K562 (cell line): ENCODE measurements at regions not wholly inside any gene's neighbourhood (a gene's known extent, or its start where the extent isn't known, plus 50 kb on each side); places are given as distances from the start of the nearest gene placed in this dataset.

Experiments used
- ATAC-seq: fragments of 200-7000 bp; cut with Tn5 transposase; 3 replicates; pipeline ENCODE4 v1.9.1; 2020; ENCODE audit warnings: moderate library complexity
- BruUV-seq: library from RNA; stranded (reverse); fragments of 400-500 nt; replicated peaks from 2 replicates; lab custom pipeline; 2021; lab: Mats Ljungman, UMichigan
- CTCF ChIA-PET: fragments of 300-600 bp; formaldehyde crosslinking; extraction: SDS; loops from one replicate; lab custom pipeline; 2021; ENCODE audit warnings: low intra/inter-chr PET ratio; lab: Yijun Ruan, JAX
- POLR2A ChIA-PET: fragments of 300-600, 350-650 bp; sonication (Branson Sonifier 250); formaldehyde crosslinking; extraction: SDS; loops from one replicate; lab custom pipeline; 2021; ENCODE audit warnings: antibody characterized with exemption, inconsistent platforms; lab: Yijun Ruan, JAX
- DNase-seq, 4 experiments: peaks; one replicate each; pipeline versions ENCODE4 v3.0.0 to v3.0.0-alpha.2; 2011 to 2018; ENCODE audit warnings: low spot score in 3 of 4, mixed read lengths in 3 of 4; ENCODE audit errors: extremely low read depth in 1 of 4
- FAIRE-seq: peaks from 2 replicates; lab custom pipeline; 2011; peaks lifted over from hg19 to GRCh38; lab: Jason Lieb, UNC
- H2AFZ ChIP-seq: 2 replicates; pipeline ENCODE4 v1.6.0; 2011; ENCODE audit warnings: low read depth, low read length, control low read depth, inconsistent platforms
- H3K27ac ChIP-seq: fragments of 200-600 bp; 3 replicates; pipeline ENCODE4 v1.8.0; 2011; ENCODE audit warnings: low read depth, mild to moderate bottlenecking, control low read depth, inconsistent platforms, low read length, moderate library complexity, mixed read lengths; ENCODE audit errors: extremely low read depth
- H3K27me3 ChIP-seq, 2 experiments: fragments of 300-600 bp in 1 of 2; 2 replicates in 1 of 2; 3 replicates in 1 of 2; pipeline versions ENCODE4 v1.6.0 to v1.8.0; 2011; ENCODE audit warnings: inconsistent platforms in 2 of 2, low read length in 2 of 2, mild to moderate bottlenecking in 1 of 2, mixed read lengths in 1 of 2, moderate library complexity in 1 of 2; ENCODE audit not compliant: control insufficient read depth in 2 of 2, insufficient read depth in 2 of 2
- H3K36me3 ChIP-seq: fragments of 300-600 bp; 3 replicates; pipeline ENCODE4 v1.8.0; 2011; ENCODE audit warnings: mild to moderate bottlenecking, low read length, inconsistent platforms; ENCODE audit not compliant: control insufficient read depth, insufficient read depth
- H3K4me1 ChIP-seq, 2 experiments: fragments of 200-600 bp in 1 of 2; replicated peaks in 1 of 2; 2 replicates in 1 of 2; 3 replicates in 1 of 2; pipeline versions ENCODE4 v1.5.1 to v1.8.0; 2011; ENCODE audit warnings: inconsistent platforms in 2 of 2, low read length in 2 of 2, mild to moderate bottlenecking in 1 of 2, mixed read lengths in 1 of 2, moderate library complexity in 1 of 2; ENCODE audit not compliant: control insufficient read depth in 2 of 2, insufficient read depth in 2 of 2
- H3K4me2 ChIP-seq: 2 replicates; pipeline ENCODE4 v1.6.1; 2011; ENCODE audit warnings: low read length, control low read depth, inconsistent platforms, mixed read lengths; ENCODE audit not compliant: insufficient read depth
- H3K4me3 ChIP-seq: fragments of 200-600 bp; sonication (generic), shearing (Covaris generic); 2 replicates; pipeline ENCODE4 v1.5.1; 2016; ENCODE audit warnings: control low read depth, inconsistent platforms
- H3K79me2 ChIP-seq: fragments of 200-600 bp; 3 replicates; pipeline ENCODE4 v1.8.0; 2011; ENCODE audit warnings: low read length, inconsistent platforms; ENCODE audit not compliant: control insufficient read depth, insufficient read depth
- H3K9ac ChIP-seq, 2 experiments: 2 replicates each; pipeline versions ENCODE4 v1.6.0 to v1.6.1; 2011; ENCODE audit warnings: low read depth in 2 of 2, low read length in 2 of 2, control low read depth in 1 of 2, inconsistent platforms in 1 of 2, mild to moderate bottlenecking in 1 of 2, mixed read lengths in 1 of 2; ENCODE audit not compliant: insufficient read depth in 1 of 2
- H3K9me1 ChIP-seq: one replicate; pipeline ENCODE4 v1.6.0; 2011; ENCODE audit warnings: inconsistent platforms, mild to moderate bottlenecking, low read length, moderate library complexity; ENCODE audit not compliant: control insufficient read depth, insufficient read depth
- H3K9me3 ChIP-seq: replicated peaks from 2 replicates; pipeline ENCODE4 v1.5.1; 2011; ENCODE audit warnings: low read depth, low read length, inconsistent platforms; ENCODE audit not compliant: control insufficient read depth, insufficient read depth
- H4K20me1 ChIP-seq: replicated peaks from 2 replicates; pipeline ENCODE4 v1.6.1; 2011; ENCODE audit warnings: low read length, inconsistent platforms, mixed read lengths; ENCODE audit not compliant: control insufficient read depth, insufficient read depth
- HDAC2 ChIP-seq: fragments of 450-650 bp; IDR thresholded peaks from 2 replicates; pipeline ENCODE4 v1.6.1; 2016; ENCODE audit warnings: mild to moderate bottlenecking
- HNRNPH1 ChIP-seq: fragments of 200-400 bp; formaldehyde crosslinking; optimal IDR thresholded peaks from 2 replicates; pipeline ENCODE3; 2017; ENCODE audit warnings: low read depth, mild to moderate bottlenecking, low read length, moderate library complexity
- MXD1 ChIP-seq: fragments of 250-450 bp; sonication (Bioruptor Pico); IDR thresholded peaks from 2 replicates; pipeline ENCODE4 v1.8.0; 2021; ENCODE audit warnings: borderline replicate concordance, mild to moderate bottlenecking, moderate library complexity; ENCODE audit not compliant: poor library complexity, severe bottlenecking
- OTX1 ChIP-seq: fragments of 450-650 bp; formaldehyde crosslinking; IDR thresholded peaks from 2 replicates; pipeline ENCODE4 v1.4.0; 2022; ENCODE audit warnings: mild to moderate bottlenecking
- RBM17 ChIP-seq: fragments of 200-400 bp; formaldehyde crosslinking; IDR thresholded peaks from 2 replicates; pipeline ENCODE4 v1.6.1; 2017; ENCODE audit warnings: low read depth, mild to moderate bottlenecking, low read length, borderline replicate concordance
- SLC30A9 ChIP-seq: fragments of 250-450 bp; sonication (Bioruptor Pico); IDR thresholded peaks from 2 replicates; pipeline ENCODE4 v1.8.0; 2022; ENCODE audit warnings: mild to moderate bottlenecking, moderate library complexity
- SRF ChIP-seq, 2 experiments: fragments of 250-450, 450-650 bp in 1 of 2; sonication (Bioruptor Pico) in 1 of 2; sonication (generic) in 1 of 2; formaldehyde crosslinking; IDR thresholded peaks; 2 replicates each; pipeline versions ENCODE4 v1.5.0 to v1.5.1; 2020 to 2022; ENCODE audit warnings: mild to moderate bottlenecking in 1 of 2, missing genetic modification reagents in 1 of 2
- TEAD4 ChIP-seq, 2 experiments: sonication (generic) in 1 of 2; formaldehyde crosslinking in 1 of 2; IDR thresholded peaks; 2 replicates each; pipeline versions ENCODE4 v1.6.1 to v1.8.0; 2012 to 2022; ENCODE audit warnings: borderline replicate concordance in 1 of 2, inconsistent platforms in 1 of 2, low read length in 1 of 2, mild to moderate bottlenecking in 1 of 2, missing genetic modification reagents in 1 of 2
- ZNF23 ChIP-seq: fragments of 250-450 bp; sonication (Bioruptor Pico); IDR thresholded peaks from 2 replicates; pipeline ENCODE4 v1.4.0; 2020; ENCODE audit warnings: mild to moderate bottlenecking
- ZNF830 ChIP-seq: fragments of 250-450 bp; sonication (Bioruptor Pico); IDR thresholded peaks from 2 replicates; pipeline ENCODE4 v1.5.0; 2021; ENCODE audit warnings: mild to moderate bottlenecking
- WGBS: fragments of 100-300 bp; shearing (Covaris generic); methylation state at CpG from one replicate; pipeline ENCODE4 v1.1.6; 2016; ENCODE audit warnings: low coverage, mixed read lengths; ENCODE audit not compliant: insufficient coverage; ENCODE audit errors: missing lambda C conversion rate; 5-methylcytosine and 5-hydroxymethylcytosine counted together
- in situ Hi-C: fragments of 300-500 bp; cut with MboI; formaldehyde crosslinking; loops from 4 replicates; pipeline ENCODE4 v1.15.0; 2018; ENCODE audit warnings: inconsistent platforms, mixed read lengths
- intact Hi-C: fragments of 100-400 bp; cut with micrococcal nuclease; formaldehyde crosslinking; loops from 2 replicates; pipeline ENCODE4 v1.14.2; 2022
- TF ChIP-seq, protein P1 (sequence below): fragments of 200-400 bp; formaldehyde crosslinking; IDR thresholded peaks from 2 replicates; pipeline ENCODE4 v1.6.1; 2017; ENCODE audit warnings: mild to moderate bottlenecking, low read depth, low read length, moderate library complexity
- TF ChIP-seq, protein P2 (sequence below): fragments of 450-650 bp; formaldehyde crosslinking; IDR thresholded peaks from 2 replicates; pipeline ENCODE4 v1.4.0; 2022; ENCODE audit warnings: missing genetic modification characterization

DNA sequence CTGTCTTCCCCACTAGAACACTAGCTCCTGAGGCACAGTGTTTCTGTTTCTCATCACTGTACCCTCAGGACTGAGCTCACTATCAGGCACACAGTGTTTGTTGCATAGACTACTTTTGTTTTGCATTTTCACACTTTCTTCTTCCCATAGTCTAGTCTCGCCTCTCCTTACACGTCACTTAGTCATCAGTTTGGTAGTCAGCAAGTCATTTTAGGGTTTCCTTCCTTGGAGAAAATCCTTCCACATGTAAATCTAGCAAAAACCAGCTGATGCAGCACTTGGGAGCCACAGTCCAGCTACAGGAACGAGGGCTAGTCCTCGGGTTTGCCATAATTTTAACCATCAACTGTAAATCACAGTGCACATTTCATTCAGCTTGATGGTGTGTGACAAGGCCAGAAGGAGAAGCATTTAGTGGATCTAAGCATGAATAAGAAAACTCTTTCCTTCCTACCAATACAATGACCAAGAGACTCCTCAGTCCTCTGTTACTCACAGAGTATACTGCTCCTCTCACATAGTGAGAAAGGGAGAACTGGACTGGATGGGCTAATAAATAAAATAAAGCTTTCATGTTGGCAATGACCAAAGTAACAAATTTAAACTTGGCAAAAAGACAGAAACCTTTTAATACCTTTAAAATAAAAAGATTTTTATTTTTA, 221.0 kb downstream of the KLF12 start:
- in situ Hi-C loops (no loop called here), intact Hi-C loops (no loop called here)
- DNase-seq (no peak), FAIRE-seq (no peak), ATAC-seq (no peak)
- no peaks in the 10 kb centered on the region for H3K27me3 ChIP-seq
- H3K4me1 ChIP-seq, result no peaks in the 10 kb centered on the region
- TF ChIP-seq SRF (CRISPR knock-in tag; IDR thresholded peaks at IDR 0.05) (no peak), SLC30A9 (CRISPR knock-in tag) (no peak), ZNF830 (CRISPR knock-in tag) (no peak), ZNF23 (CRISPR knock-in tag) (no peak)
- H3K4me3 ChIP-seq, result no peak overlapping the region
- no peaks in the 10 kb centered on the region for H3K9me3 ChIP-seq
- H2AFZ ChIP-seq, result no peak overlapping the region
- POLR2A ChIA-PET, result no interaction called here
- H3K4me2 ChIP-seq, result no peak overlapping the region
- no peaks in the 10 kb centered on the region for H3K9me1 ChIP-seq
- no peak overlapping the region for H3K27ac ChIP-seq
- CTCF ChIA-PET, result no interaction called here
- no peaks in the 10 kb centered on the region for H4K20me1 ChIP-seq
- BruUV-seq, result no TSS peak
- no peak overlapping the region for H3K9ac ChIP-seq
- no peaks in the 10 kb centered on the region for H3K79me2 ChIP-seq
- WGBS, result 0% methylated on average over 4 of the region's 4 CpGs
- no peaks in the 10 kb centered on the region for H3K36me3 ChIP-seq

- intact Hi-C loops (no loop called here), in situ Hi-C loops (no loop called here)
- H3K36me3 ChIP-seq, result no peaks in the 10 kb centered on the region
- H3K27ac ChIP-seq, result no peak overlapping the region
- FAIRE-seq, result no peak
- no peak for DNase-seq
- ChIA-PET POLR2A (no interaction called here), CTCF (no interaction called here)
- no peak for ATAC-seq
- H3K4me3 ChIP-seq, result no peak overlapping the region
- no peaks in the 10 kb centered on the region for H4K20me1 ChIP-seq
- H3K27me3 ChIP-seq, result no peaks in the 10 kb centered on the region
- no peaks in the 10 kb centered on the region for H3K4me1 ChIP-seq
- H2AFZ ChIP-seq, result no peak overlapping the region
- no peaks in the 10 kb centered on the region for H3K9me1 ChIP-seq
- BruUV-seq, result no TSS peak
- no peak overlapping the region for H3K4me2 ChIP-seq
- H3K79me2 ChIP-seq, result no peaks in the 10 kb centered on the region
- H3K9ac ChIP-seq, result no peak overlapping the region
- H3K9me3 ChIP-seq, result no peaks in the 10 kb centered on the region
- TF ChIP-seq TEAD4 (IDR thresholded peaks at IDR 0.05; ENCODE audit: low read length) (no peak), TEAD4 (CRISPR knock-in tag; IDR thresholded peaks at IDR 0.05; ENCODE audit: borderline replicate concordance) (no peak), HNRNPH1 (no peak), HDAC2 (no peak), MXD1 (CRISPR knock-in tag) (no peak), OTX1 (no peak), RBM17 (no peak)
- TF ChIP-seq, protein P1, sequence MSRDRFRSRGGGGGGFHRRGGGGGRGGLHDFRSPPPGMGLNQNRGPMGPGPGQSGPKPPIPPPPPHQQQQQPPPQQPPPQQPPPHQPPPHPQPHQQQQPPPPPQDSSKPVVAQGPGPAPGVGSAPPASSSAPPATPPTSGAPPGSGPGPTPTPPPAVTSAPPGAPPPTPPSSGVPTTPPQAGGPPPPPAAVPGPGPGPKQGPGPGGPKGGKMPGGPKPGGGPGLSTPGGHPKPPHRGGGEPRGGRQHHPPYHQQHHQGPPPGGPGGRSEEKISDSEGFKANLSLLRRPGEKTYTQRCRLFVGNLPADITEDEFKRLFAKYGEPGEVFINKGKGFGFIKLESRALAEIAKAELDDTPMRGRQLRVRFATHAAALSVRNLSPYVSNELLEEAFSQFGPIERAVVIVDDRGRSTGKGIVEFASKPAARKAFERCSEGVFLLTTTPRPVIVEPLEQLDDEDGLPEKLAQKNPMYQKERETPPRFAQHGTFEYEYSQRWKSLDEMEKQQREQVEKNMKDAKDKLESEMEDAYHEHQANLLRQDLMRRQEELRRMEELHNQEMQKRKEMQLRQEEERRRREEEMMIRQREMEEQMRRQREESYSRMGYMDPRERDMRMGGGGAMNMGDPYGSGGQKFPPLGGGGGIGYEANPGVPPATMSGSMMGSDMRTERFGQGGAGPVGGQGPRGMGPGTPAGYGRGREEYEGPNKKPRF, result no peak
- TF ChIP-seq, protein P2, sequence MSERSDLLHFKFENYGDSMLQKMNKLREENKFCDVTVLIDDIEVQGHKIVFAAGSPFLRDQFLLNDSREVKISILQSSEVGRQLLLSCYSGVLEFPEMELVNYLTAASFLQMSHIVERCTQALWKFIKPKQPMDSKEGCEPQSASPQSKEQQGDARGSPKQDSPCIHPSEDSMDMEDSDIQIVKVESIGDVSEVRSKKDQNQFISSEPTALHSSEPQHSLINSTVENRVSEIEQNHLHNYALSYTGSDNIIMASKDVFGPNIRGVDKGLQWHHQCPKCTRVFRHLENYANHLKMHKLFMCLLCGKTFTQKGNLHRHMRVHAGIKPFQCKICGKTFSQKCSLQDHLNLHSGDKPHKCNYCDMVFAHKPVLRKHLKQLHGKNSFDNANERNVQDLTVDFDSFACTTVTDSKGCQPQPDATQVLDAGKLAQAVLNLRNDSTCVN, result no peak
Measured at GRCh38 chr13:73911361-73911760, 222.8 kb downstream of the KLF12 start.
